Skeletal muscle satellite cell (primary cell): ENCODE measurements at regions not wholly inside any gene's neighbourhood (a gene's known extent, or its start where the extent isn't known, plus 50 kb on each side); places are given as distances from the start of the nearest gene placed in this dataset. TPM values are rescaled to one million over a fixed set of nuclear protein-coding genes. Genes with fewer than 3 reads are reported as not detected.

Experiments
- H3K27me3 ChIP-seq: 2 replicates; pipeline ENCODE4 v1.7.0; 2013; ENCODE audit warnings: low read length; ENCODE audit not compliant: control insufficient read depth, insufficient read depth
- H3K36me3 ChIP-seq: 2 replicates; pipeline ENCODE4 v1.7.0; 2013; ENCODE audit warnings: mild to moderate bottlenecking, control low read depth, low read length; ENCODE audit not compliant: insufficient read depth
- H3K4me1 ChIP-seq: 2 replicates; pipeline ENCODE4 v1.7.0; 2013; ENCODE audit warnings: low read length; ENCODE audit not compliant: control insufficient read depth, insufficient read depth
- H3K4me2 ChIP-seq: 2 replicates; pipeline ENCODE4 v1.7.0; 2013; ENCODE audit warnings: mild to moderate bottlenecking, low read length
- H3K4me3 ChIP-seq: 2 replicates; pipeline ENCODE4 v1.7.0; 2013; ENCODE audit warnings: low read length
- H3K9ac ChIP-seq: 2 replicates; pipeline ENCODE4 v1.7.0; 2013; ENCODE audit warnings: mild to moderate bottlenecking, low read depth, low read length, moderate library complexity
- H3K9me3 ChIP-seq: replicated peaks from 2 replicates; pipeline ENCODE4 v1.7.0; 2013; ENCODE audit warnings: mild to moderate bottlenecking, control low read depth, low read length
- small RNA-seq: library from RNA; depleted of rRNA; stranded (forward); fragments of <200 nt; gene quantifications from one replicate; pipeline ENCODE3, GENCODE V24; 2012

- Histone ChIP-seq H3K4me1 (no peaks in the 10 kb centered on the region), H3K27me3 (peaks cover 48% of the 10 kb centered on the region), H3K4me3 (no peak overlapping the region), H3K36me3 (no peaks in the 10 kb centered on the region), H3K9me3 (no peaks in the 10 kb centered on the region), H3K9ac (no peak overlapping the region), H3K4me2 (no peak overlapping the region)
These were observed 62.7 kb upstream of the CCDC160 start for GRCh38 chrX:134174273-134174660.

- no peaks in the 10 kb centered on the region for H3K9me3 ChIP-seq
- H3K9ac ChIP-seq: no peak overlapping the region
- H3K36me3 ChIP-seq: no peaks in the 10 kb centered on the region
- no peak overlapping the region for H3K4me3 ChIP-seq
- H3K4me1 ChIP-seq: no peaks in the 10 kb centered on the region
- no peak overlapping the region for H3K4me2 ChIP-seq
- peaks cover 50% of the 10 kb centered on the region for H3K27me3 ChIP-seq
These were observed 62.1 kb upstream of the CCDC160 start for GRCh38 chrX:134174859-134175258.

GRCh38 chrX:134177527-134177926 is 59.5 kb upstream of the CCDC160 start:
- no peaks in the 10 kb centered on the region for H3K4me1 ChIP-seq
- H3K4me2 ChIP-seq: no peak overlapping the region
- H3K4me3 ChIP-seq: no peak overlapping the region
- H3K27me3 ChIP-seq: peaks cover 48% of the 10 kb centered on the region
- H3K9ac ChIP-seq: no peak overlapping the region
- no peaks in the 10 kb centered on the region for H3K9me3 ChIP-seq
- no peaks in the 10 kb centered on the region for H3K36me3 ChIP-seq

GRCh38 chrX:134180601-134181274 is 56.2 kb upstream of the CCDC160 start:
- Histone ChIP-seq H3K4me1 (no peaks in the 10 kb centered on the region), H3K4me3 (no peak overlapping the region), H3K9me3 (no peaks in the 10 kb centered on the region), H3K9ac (no peak overlapping the region), H3K4me2 (no peak overlapping the region), H3K36me3 (no peaks in the 10 kb centered on the region), H3K27me3 (peaks cover 25% of the 10 kb centered on the region)

GRCh38 chrX:134181275-134181660 is 55.7 kb upstream of the CCDC160 start:
- Histone ChIP-seq H3K4me3 (no peak overlapping the region), H3K4me2 (no peak overlapping the region), H3K9ac (no peak overlapping the region), H3K4me1 (no peaks in the 10 kb centered on the region), H3K9me3 (no peaks in the 10 kb centered on the region), H3K36me3 (no peaks in the 10 kb centered on the region), H3K27me3 (peaks cover 20% of the 10 kb centered on the region)

DNA sequence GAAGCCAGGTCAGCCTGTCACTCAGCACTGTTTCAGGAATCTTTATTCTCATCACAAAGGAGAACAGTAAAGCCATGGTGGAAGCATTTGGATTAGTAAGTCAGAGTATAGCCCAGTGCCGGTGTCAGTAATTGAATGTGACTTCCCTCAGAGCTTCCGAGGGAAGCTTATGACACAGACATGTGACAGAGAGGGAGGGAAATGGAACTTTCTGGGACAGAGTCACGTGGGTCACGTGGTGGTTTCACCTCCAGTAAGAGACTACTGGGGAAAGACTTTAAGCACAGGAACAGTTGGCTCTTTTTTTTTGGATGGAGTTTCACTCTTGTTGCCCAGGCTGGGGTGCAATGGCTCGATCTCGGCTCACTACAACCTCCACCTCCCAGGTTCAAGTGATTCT is 53.3 kb upstream of the CCDC160 start:
- H3K4me1 ChIP-seq: no peaks in the 10 kb centered on the region
- no peaks in the 10 kb centered on the region for H3K9me3 ChIP-seq
- no peak overlapping the region for H3K4me2 ChIP-seq
- peaks cover 15% of the 10 kb centered on the region for H3K27me3 ChIP-seq
- no peak overlapping the region for H3K4me3 ChIP-seq
- H3K9ac ChIP-seq: no peak overlapping the region
- H3K36me3 ChIP-seq: no peaks in the 10 kb centered on the region

DNA sequence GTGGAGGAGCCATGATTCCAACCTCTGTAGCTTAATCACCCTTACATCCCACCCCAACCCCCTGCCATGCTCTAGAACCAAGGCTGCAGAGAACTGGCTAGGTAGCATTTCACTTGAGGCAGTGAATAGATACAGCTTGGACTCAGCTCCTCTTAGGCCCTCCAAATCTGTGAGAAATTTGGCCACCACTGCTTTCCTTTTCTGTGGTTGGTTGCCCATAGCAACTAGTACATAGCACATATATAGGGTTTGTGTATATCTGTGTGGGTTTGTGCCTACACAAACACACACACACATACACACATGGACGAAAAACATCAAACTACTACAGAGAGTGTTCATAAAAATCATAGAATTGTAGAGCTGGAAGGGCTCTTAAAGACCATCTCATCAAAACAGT is 52.0 kb upstream of the CCDC160 start:
- H3K4me1 ChIP-seq: no peaks in the 10 kb centered on the region
- no peaks in the 10 kb centered on the region for H3K9me3 ChIP-seq
- H3K4me3 ChIP-seq: no peak overlapping the region
- H3K36me3 ChIP-seq: no peaks in the 10 kb centered on the region
- H3K4me2 ChIP-seq: no peak overlapping the region
- peaks cover 11% of the 10 kb centered on the region for H3K27me3 ChIP-seq
- H3K9ac ChIP-seq: no peak overlapping the region

DNA sequence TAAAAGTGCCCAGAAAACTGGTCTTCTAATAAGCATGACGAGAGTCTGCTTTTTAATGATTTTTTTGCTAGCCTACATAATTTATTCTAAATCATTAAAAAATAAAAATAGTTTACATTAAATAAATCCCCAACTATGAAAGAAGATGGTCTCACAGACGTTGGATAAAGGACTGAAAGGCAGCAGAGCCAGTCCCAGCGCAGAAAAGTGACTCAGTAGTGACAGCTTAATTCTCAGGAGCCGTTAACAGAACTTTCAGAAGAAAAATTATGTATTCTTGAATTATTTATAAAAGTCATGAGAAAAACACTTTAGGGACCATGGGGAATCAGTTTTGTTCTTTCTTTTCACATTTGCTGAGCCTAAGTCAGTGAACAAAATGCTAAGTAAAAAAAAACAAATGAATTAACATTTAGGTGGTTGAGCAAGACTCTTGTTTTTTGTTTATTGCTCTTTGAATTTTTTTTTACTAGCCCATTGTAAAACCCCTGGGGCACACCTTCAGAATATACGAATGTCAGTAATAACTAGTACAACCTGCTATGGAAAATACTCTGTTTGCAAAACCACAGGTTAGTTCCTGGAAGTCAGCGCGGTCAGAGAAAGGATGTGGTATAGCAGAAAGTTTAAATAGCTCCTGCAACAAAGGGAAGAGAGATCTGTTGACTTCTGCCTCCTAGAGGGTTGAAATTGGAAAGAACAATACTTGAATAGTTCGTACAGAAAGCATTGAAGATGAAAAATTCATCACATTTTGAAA is 50.4 kb upstream of the CCDC160 start:
- Histone ChIP-seq H3K27me3 (peaks cover 4% of the 10 kb centered on the region), H3K36me3 (no peaks in the 10 kb centered on the region), H3K4me3 (no peak overlapping the region), H3K4me1 (no peaks in the 10 kb centered on the region), H3K9ac (no peak overlapping the region), H3K9me3 (no peaks in the 10 kb centered on the region), H3K4me2 (no peak overlapping the region)

Small RNA genes in the stretch of these regions (small RNA-seq; reads per million reads assigned to genes)
- gene RF00019: not detected
- not detected for gene TIMM8BP2
